HG03135 (cell line): ENCODE measurements at regions not wholly inside any gene's neighbourhood (a gene's known extent, or its start where the extent isn't known, plus 50 kb on each side); places are given as distances from the start of the nearest gene placed in this dataset.

Source experiments
- ATAC-seq: cut with Tn5 transposase; IDR thresholded peaks from one replicate; pipeline ENCODE4 v1.9.1; 2021; ENCODE audit warnings: mild to moderate bottlenecking, moderate library complexity; ENCODE audit not compliant: unreplicated experiment

GRCh38 chr20:59547596-59547995 lies 56.7 kb upstream of the PHACTR3 start:
- no peak for ATAC-seq
